ENCODE measurements at regions not wholly inside any gene's neighbourhood (a gene's known extent, or its start where the extent isn't known, plus 50 kb on each side); places are given as distances from the start of the nearest gene placed in this dataset.

- TF ChIP-seq CTCF (IDR thresholded peaks at IDR 0.05) (no peak), POLR2A (IDR thresholded peaks at IDR 0.05) (no peak)
Measured at GRCh38 chr4:115648786-115649185, 535.4 kb upstream of the NDST4 start.

Measured in sigmoid colon (tissue), 3 donors.